HepG2 (cell line): ENCODE measurements at regions not wholly inside any gene's neighbourhood (a gene's known extent, or its start where the extent isn't known, plus 50 kb on each side); places are given as distances from the start of the nearest gene placed in this dataset.

Experiments used
- ATAC-seq: fragments of 200-7000 bp; cut with Tn5 transposase; 3 replicates; pipeline ENCODE4 v1.9.1; 2020; ENCODE audit warnings: mild to moderate bottlenecking, moderate library complexity
- BruUV-seq: library from RNA; stranded (reverse); fragments of 400-500 nt; replicated peaks from 2 replicates; lab custom pipeline; 2021; lab: Mats Ljungman, UMichigan
- CTCF ChIA-PET: fragments of 300-600 bp; formaldehyde crosslinking; extraction: SDS; loops from one replicate; lab custom pipeline; 2021; ENCODE audit warnings: low total read pairs, inconsistent platforms, low intra/inter-chr PET ratio; lab: Yijun Ruan, JAX
- POLR2A ChIA-PET: fragments of 350-600 bp; sonication (Branson Sonifier 250); formaldehyde crosslinking; loops from one replicate; lab custom pipeline; 2020; ENCODE audit warnings: antibody characterized with exemption, inconsistent platforms; lab: Yijun Ruan, JAX
- DNase-seq: peaks from one replicate; pipeline ENCODE4 v3.0.0-alpha.2; 2015; ENCODE audit warnings: low spot score
- FAIRE-seq: peaks from 3 replicates; lab custom pipeline; 2011; peaks lifted over from hg19 to GRCh38; lab: Jason Lieb, UNC
- H2AFZ ChIP-seq: one replicate; pipeline ENCODE4 v1.6.1; 2011; ENCODE audit warnings: low read length, inconsistent platforms
- H3K27ac ChIP-seq: fragments of 300-600 bp; 3 replicates; pipeline ENCODE4 v1.8.0; 2011; ENCODE audit warnings: mixed run types, mild to moderate bottlenecking, mixed read lengths, low read length, inconsistent platforms; ENCODE audit not compliant: insufficient read depth; ENCODE audit errors: extremely low read length
- H3K27me3 ChIP-seq, 2 experiments: fragments of 200-600 bp in 1 of 2; 2 replicates in 1 of 2; 3 replicates in 1 of 2; pipeline versions ENCODE4 v1.6.0 to v1.8.0; 2011; ENCODE audit warnings: low read length in 2 of 2, mild to moderate bottlenecking in 2 of 2, moderate library complexity in 2 of 2, inconsistent platforms in 1 of 2; ENCODE audit not compliant: insufficient read depth in 2 of 2, control insufficient read depth in 1 of 2
- H3K36me3 ChIP-seq, 2 experiments: fragments of 200-600 bp in 1 of 2; replicated peaks in 1 of 2; 2 replicates in 1 of 2; 3 replicates in 1 of 2; pipeline versions ENCODE4 v1.5.1 to v1.8.0; 2011; ENCODE audit warnings: low read length in 2 of 2, inconsistent platforms in 1 of 2; ENCODE audit not compliant: insufficient read depth in 2 of 2, control insufficient read depth in 1 of 2
- H3K4me1 ChIP-seq: 2 replicates; pipeline ENCODE4 v1.5.1; 2012; ENCODE audit warnings: low read length, inconsistent platforms; ENCODE audit not compliant: insufficient read depth
- H3K4me2 ChIP-seq: 2 replicates; pipeline ENCODE4 v1.6.0; 2011; ENCODE audit warnings: low read depth, low read length, inconsistent platforms
- H3K4me3 ChIP-seq, 3 experiments: fragments of 200-600 bp in 1 of 3; sonication (generic), shearing (Covaris generic) in 1 of 3; replicated peaks in 1 of 3; 2 replicates each; pipeline ENCODE4 v1.5.1; 2011 to 2016; ENCODE audit warnings: low read length in 3 of 3, inconsistent platforms in 2 of 3, low read depth in 2 of 3, mild to moderate bottlenecking in 2 of 3, control low read depth in 1 of 3, mixed read lengths in 1 of 3; ENCODE audit not compliant: insufficient read depth in 1 of 3
- H3K79me2 ChIP-seq: one replicate; pipeline ENCODE4 v1.6.1; 2011; ENCODE audit warnings: low read length, inconsistent platforms; ENCODE audit not compliant: insufficient read depth
- H3K9ac ChIP-seq: 2 replicates; pipeline ENCODE4 v1.6.0; 2011; ENCODE audit warnings: mild to moderate bottlenecking, low read depth, low read length, inconsistent platforms; ENCODE audit not compliant: insufficient read depth
- H3K9me3 ChIP-seq: 2 replicates; pipeline ENCODE4 v1.5.1; 2012; ENCODE audit warnings: mild to moderate bottlenecking, low read length
- H4K20me1 ChIP-seq: 2 replicates; pipeline ENCODE4 v1.6.0; 2011; ENCODE audit warnings: inconsistent platforms, mild to moderate bottlenecking, low read length, moderate library complexity; ENCODE audit not compliant: insufficient read depth
- CEBPZ ChIP-seq: IDR thresholded peaks from 2 replicates; pipeline ENCODE4 v1.6.1; 2012; ENCODE audit warnings: low read length, improper control_type of control experiment
- LCORL ChIP-seq, 2 experiments: fragments of 450-650 bp in 1 of 2; sonication (generic) in 1 of 2; formaldehyde crosslinking in 1 of 2; IDR thresholded peaks; 2 replicates each; pipeline versions ENCODE4 v1.5.0 to v1.6.1; 2017 to 2020; ENCODE audit warnings: antibody characterized with exemption in 1 of 2, missing genetic modification reagents in 1 of 2
- MAFF ChIP-seq: IDR thresholded peaks from 2 replicates; pipeline ENCODE4 v1.6.1; 2011; ENCODE audit warnings: low read depth, low read length, improper control_type of control experiment
- MAFK ChIP-seq, 2 experiments: IDR thresholded peaks in 1 of 2; conservative IDR thresholded peaks in 1 of 2; 2 replicates each; pipeline ENCODE4 v1.6.1; 2011; ENCODE audit warnings: improper control_type of control experiment in 2 of 2, low read length in 2 of 2
- SMARCE1 ChIP-seq: fragments of 450-650 bp; IDR thresholded peaks from 2 replicates; pipeline ENCODE4 v1.6.1; 2017; ENCODE audit warnings: borderline replicate concordance
- TCF7L2 ChIP-seq: IDR thresholded peaks from 2 replicates; pipeline ENCODE4 v1.6.1; 2011; ENCODE audit warnings: mild to moderate bottlenecking, low read depth, low read length, moderate library complexity
- ZNF816 ChIP-seq: sonication (generic); formaldehyde crosslinking; IDR thresholded peaks from 2 replicates; pipeline ENCODE4 v1.8.0; 2022; ENCODE audit warnings: missing genetic modification reagents, mild to moderate bottlenecking, borderline replicate concordance
- WGBS: methylation state at CpG from one replicate; pipeline ENCODE4 v1.1.6; 2017; ENCODE audit warnings: low lambda C conversion rate; 5-methylcytosine and 5-hydroxymethylcytosine counted together
- in situ Hi-C: cut with HindIII; loops from 2 replicates; pipeline ENCODE4 v1.10.0; 2017; ENCODE audit warnings: low pct_unique_long_range_greater_than_20kb; ENCODE audit not compliant: extremely low pct_ligation_motif_present
- intact Hi-C: fragments of 100-400 bp; cut with micrococcal nuclease; formaldehyde crosslinking; loops from one replicate; pipeline ENCODE4 v1.10.0; 2022; ENCODE audit not compliant: unreplicated experiment
- TF ChIP-seq, protein P1 (sequence below), 2 experiments: fragments of 450-650 bp in 1 of 2; sonication (generic) in 1 of 2; formaldehyde crosslinking; IDR thresholded peaks; 2 replicates each; pipeline versions ENCODE4 v1.5.0 to v1.8.0; 2020 to 2022; ENCODE audit warnings: mild to moderate bottlenecking in 1 of 2, missing genetic modification reagents in 1 of 2

- no peak for ATAC-seq
Measured at GRCh38 chr18:34971313-34971712, 69.9 kb upstream of the MAPRE2 start.

More at GRCh38 chr18:34971313-34971712, 69.9 kb upstream of the MAPRE2 start:
- H3K9me3 ChIP-seq, result no peaks in the 10 kb centered on the region
- DNase-seq, result no peak
- ChIA-PET POLR2A (no interaction called here), CTCF (no interaction called here)
- H3K4me1 ChIP-seq, result peaks cover 10% of the 10 kb centered on the region
- in situ Hi-C loops (no loop called here), intact Hi-C loops (no loop called here)
- WGBS, result 67% methylated on average over 1 of the region's 1 CpG
- H3K27ac ChIP-seq, result no peak overlapping the region
- no peak for FAIRE-seq
- TF ChIP-seq MAFF (peak; percentile 42; the same call in 1 of the 2 replicates), TCF7L2 (no peak), MAFK (conservative IDR thresholded peaks at IDR 0.05 in 1 of 2, IDR thresholded peaks at IDR 0.05 in 1 of 2; ENCODE audit: low read length in 2 of 2) (peak; percentile 21 to 57; a peak in 3 of 4 replicates), ZNF816 (no peak), LCORL (IDR thresholded peaks at IDR 0.05) (no peak), LCORL (CRISPR knock-in tag; IDR thresholded peaks at IDR 0.05) (no peak), SMARCE1 (no peak), CEBPZ (no peak)
- TF ChIP-seq, protein P1, sequence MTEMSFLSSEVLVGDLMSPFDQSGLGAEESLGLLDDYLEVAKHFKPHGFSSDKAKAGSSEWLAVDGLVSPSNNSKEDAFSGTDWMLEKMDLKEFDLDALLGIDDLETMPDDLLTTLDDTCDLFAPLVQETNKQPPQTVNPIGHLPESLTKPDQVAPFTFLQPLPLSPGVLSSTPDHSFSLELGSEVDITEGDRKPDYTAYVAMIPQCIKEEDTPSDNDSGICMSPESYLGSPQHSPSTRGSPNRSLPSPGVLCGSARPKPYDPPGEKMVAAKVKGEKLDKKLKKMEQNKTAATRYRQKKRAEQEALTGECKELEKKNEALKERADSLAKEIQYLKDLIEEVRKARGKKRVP (CRISPR knock-in tag; IDR thresholded peaks at IDR 0.05), result no peak
- H3K27me3 ChIP-seq, result no peaks in the 10 kb centered on the region
- H2AFZ ChIP-seq, result no peak overlapping the region
- H3K79me2 ChIP-seq, result no peaks in the 10 kb centered on the region
- no peak overlapping the region for H3K4me3 ChIP-seq
- no TSS peak for BruUV-seq
- no peaks in the 10 kb centered on the region for H3K36me3 ChIP-seq
- no peak overlapping the region for H3K9ac ChIP-seq
- H4K20me1 ChIP-seq, result no peaks in the 10 kb centered on the region
- no peak overlapping the region for H3K4me2 ChIP-seq
